B cell (primary cell): ENCODE measurements at regions not wholly inside any gene's neighbourhood (a gene's known extent, or its start where the extent isn't known, plus 50 kb on each side); places are given as distances from the start of the nearest gene placed in this dataset.

Experiments used
- ATAC-seq: fragments of 200-7000 bp; cut with Tn5 transposase; one replicate; pipeline ENCODE4 v1.10.0; 2021; ENCODE audit warnings: low read depth, mild to moderate bottlenecking, moderate number of reproducible peaks, moderate library complexity
- CTCF ChIA-PET: fragments of 350-600 bp; sonication (Branson Sonifier 250); formaldehyde crosslinking; loops from one replicate; lab custom pipeline; 2021; ENCODE audit warnings: antibody characterized with exemption, inconsistent platforms; lab: Charles Lee
- POLR2A ChIA-PET: fragments of 350-600 bp; sonication (Branson Sonifier 250); formaldehyde crosslinking; loops from one replicate; lab custom pipeline; 2021; ENCODE audit warnings: antibody characterized with exemption; lab: Charles Lee
- DNase-seq: peaks from one replicate; pipeline ENCODE4 v3.0.0; 2013
- H2AFZ ChIP-seq: 2 replicates; pipeline ENCODE4 v1.6.1; 2012; ENCODE audit warnings: mild to moderate bottlenecking, low read depth, low read length; ENCODE audit not compliant: insufficient read depth, poor library complexity, severe bottlenecking
- H3K27ac ChIP-seq, 2 donors: 1 replicate in 1 of 2; 2 replicates in 1 of 2; pipeline ENCODE4 v1.5.1; 2012 to 2013; ENCODE audit warnings: low read length in 2 of 2, mild to moderate bottlenecking in 2 of 2, moderate library complexity in 1 of 2
- H3K27me3 ChIP-seq, 4 experiments: fragments of 200-600 bp in 1 of 4; sonication (generic) in 1 of 4; replicated peaks in 1 of 4; 1 replicate in 2 of 4; 2 replicates in 2 of 4; pipeline versions ENCODE4 v1.6.1 to v1.7.0; 2013 to 2016; ENCODE audit warnings: low read length in 3 of 4, mild to moderate bottlenecking in 2 of 4, mixed read lengths in 1 of 4, moderate library complexity in 1 of 4; ENCODE audit not compliant: insufficient read depth in 4 of 4, control insufficient read depth in 3 of 4; ENCODE audit errors: control extremely low read depth in 1 of 4
- H3K36me3 ChIP-seq, 2 experiments: replicated peaks in 1 of 2; 1 replicate in 1 of 2; 2 replicates in 1 of 2; pipeline versions ENCODE4 v1.6.1 to v1.7.1; 2013; ENCODE audit warnings: low read length in 1 of 2; ENCODE audit not compliant: insufficient read depth in 2 of 2, control insufficient read depth in 1 of 2; ENCODE audit errors: control extremely low read depth in 1 of 2, extremely low read depth in 1 of 2
- H3K4me1 ChIP-seq, 2 donors: fragments of 200-600 bp in 1 of 2; sonication (generic) in 1 of 2; 1 replicate in 1 of 2; 2 replicates in 1 of 2; pipeline versions ENCODE4 v1.5.1 to v1.6.1; 2013 to 2017; ENCODE audit warnings: low read length in 2 of 2; ENCODE audit not compliant: control insufficient read depth in 2 of 2, insufficient read depth in 2 of 2
- H3K4me2 ChIP-seq: replicated peaks from 2 replicates; pipeline ENCODE3; 2012; ENCODE audit warnings: mild to moderate bottlenecking, low read depth, low read length; ENCODE audit not compliant: poor library complexity, severe bottlenecking
- H3K4me3 ChIP-seq, 5 experiments: fragments of 200-600 bp in 1 of 5; sonication (generic) in 1 of 5; 1 replicate in 3 of 5; 2 replicates in 2 of 5; pipeline versions ENCODE4 v1.5.1 to v1.7.0; 2011 to 2016; ENCODE audit warnings: low read length in 4 of 5, mild to moderate bottlenecking in 4 of 5, low read depth in 2 of 5, control low read depth in 1 of 5, moderate library complexity in 1 of 5; ENCODE audit not compliant: insufficient read depth in 1 of 5; ENCODE audit errors: control extremely low read depth in 1 of 5, extremely low read depth in 1 of 5
- H3K79me2 ChIP-seq: fragments of 200-600 bp; sonication (generic); one replicate; pipeline ENCODE4 v1.6.0; 2016; ENCODE audit warnings: low read length; ENCODE audit not compliant: control insufficient read depth, insufficient read depth
- H3K9ac ChIP-seq: fragments of 200-600 bp; sonication (generic); 2 replicates; pipeline ENCODE4 v1.6.1; 2017; ENCODE audit warnings: mild to moderate bottlenecking, low read length, moderate library complexity
- H3K9me3 ChIP-seq, 3 donors: one replicate each; pipeline versions ENCODE4 v1.6.1 to v1.7.1; 2013; ENCODE audit warnings: low read length in 2 of 3; ENCODE audit not compliant: control insufficient read depth in 2 of 3, insufficient read depth in 1 of 3; ENCODE audit errors: control extremely low read depth in 1 of 3
- H4K20me1 ChIP-seq: 2 replicates; pipeline ENCODE4 v1.6.0; 2012; ENCODE audit warnings: mild to moderate bottlenecking, low read length; ENCODE audit not compliant: insufficient read depth, control insufficient read depth, poor library complexity, severe bottlenecking
- H3K27ac Mint-ChIP-seq: one replicate; pipeline ENCODE4 v1.8.0; 2021; ENCODE audit warnings: mixed read lengths
- H3K27me3 Mint-ChIP-seq: one replicate; pipeline ENCODE4 v1.8.0; 2021; ENCODE audit warnings: mixed read lengths
- H3K4me1 Mint-ChIP-seq: one replicate; pipeline ENCODE4 v1.8.0; 2021; ENCODE audit warnings: mixed read lengths
- H3K4me3 Mint-ChIP-seq: one replicate; pipeline ENCODE4 v1.8.0; 2021; ENCODE audit warnings: mixed read lengths
- H3K9me3 Mint-ChIP-seq: one replicate; pipeline ENCODE4 v1.8.0; 2022; ENCODE audit warnings: mixed read lengths; ENCODE audit not compliant: insufficient read depth
- CTCF ChIP-seq: fragments of 200-600 bp; IDR thresholded peaks from one replicate; pipeline ENCODE4 v1.8.0; 2022; ENCODE audit warnings: antibody characterized with exemption, mild to moderate bottlenecking
- EZH2 ChIP-seq: IDR thresholded peaks from 2 replicates; pipeline ENCODE4 v1.6.1; 2012; ENCODE audit warnings: borderline replicate concordance, low read depth, mild to moderate bottlenecking, moderate library complexity, low read length; ENCODE audit not compliant: insufficient read depth, poor library complexity, severe bottlenecking
- WGBS: methylation state at CpG from one replicate; pipeline ENCODE4 v1.1.5; 2013; ENCODE audit warnings: missing lambda C conversion rate; ENCODE audit not compliant: insufficient coverage; 5-methylcytosine and 5-hydroxymethylcytosine counted together
- intact Hi-C: fragments of 100-400 bp; cut with micrococcal nuclease; formaldehyde crosslinking; loops from one replicate; pipeline ENCODE4 v1.10.0; 2022

- 75% methylated on average over 2 of the region's 2 CpGs for WGBS
- H3K27me3 Mint-ChIP-seq = no peaks in the 10 kb centered on the region
Observed at GRCh38 chr18:22668496-22668895, 250.8 kb upstream of the CTAGE1 start.

GRCh38 chr18:22670914-22671313 is 253.2 kb upstream of the CTAGE1 start:
- Histone ChIP-seq H3K27ac (no peak overlapping the region), H3K4me2 (no peak overlapping the region), H3K4me3 (no peak overlapping the region), H2AFZ (no peak overlapping the region), H3K4me1 (no peaks in the 10 kb centered on the region), H3K27me3 (no peaks in the 10 kb centered on the region), H4K20me1 (no peaks in the 10 kb centered on the region), H3K9ac (no peak overlapping the region), H3K79me2 (no peaks in the 10 kb centered on the region), H3K36me3 (no peaks in the 10 kb centered on the region), H3K9me3 (peaks cover 0 to 4% (median 0%) of the 10 kb centered on the region in 3 donors)
- no peaks in the 10 kb centered on the region for H3K4me1 Mint-ChIP-seq
- peaks cover 7% of the 10 kb centered on the region for H3K27me3 Mint-ChIP-seq
- no peak for ATAC-seq
- CTCF ChIA-PET = no interaction called here
- no peaks in the 10 kb centered on the region for H3K9me3 Mint-ChIP-seq
- TF ChIP-seq EZH2 = no peak
- TF ChIP-seq CTCF = no peak
- intact Hi-C loops = no loop called here
- H3K4me3 Mint-ChIP-seq = no peak overlapping the region
- POLR2A ChIA-PET = no interaction called here
- 71% methylated on average over 1 of the region's 1 CpG for WGBS
- H3K27ac Mint-ChIP-seq = no peak overlapping the region
- DNase-seq = no peak

More at GRCh38 chr18:22668496-22668895, 250.8 kb upstream of the CTAGE1 start:
- H3K4me1 Mint-ChIP-seq = no peaks in the 10 kb centered on the region
- no peak overlapping the region for H2AFZ ChIP-seq
- no peaks in the 10 kb centered on the region for H3K27me3 ChIP-seq
- H3K4me3 Mint-ChIP-seq = no peak overlapping the region
- no peak for TF ChIP-seq EZH2
- no peak for TF ChIP-seq CTCF
- peaks cover 6% of the 10 kb centered on the region for H3K9me3 Mint-ChIP-seq
- no peak overlapping the region for H3K4me3 ChIP-seq
- ATAC-seq (no peak), DNase-seq (no peak)
- POLR2A ChIA-PET = no interaction called here
- CTCF ChIA-PET = no interaction called here
- no peaks in the 10 kb centered on the region for H3K36me3 ChIP-seq
- no peaks in the 10 kb centered on the region for H4K20me1 ChIP-seq
- intact Hi-C loops = no loop called here
- H3K4me1 ChIP-seq = no peaks in the 10 kb centered on the region
- no peak overlapping the region for H3K9ac ChIP-seq
- H3K79me2 ChIP-seq = no peaks in the 10 kb centered on the region
- H3K27ac Mint-ChIP-seq = no peak overlapping the region
- no peak overlapping the region for H3K27ac ChIP-seq
- no peak overlapping the region for H3K4me2 ChIP-seq
- H3K9me3 ChIP-seq = peaks cover 0 to 4% (median under 1%) of the 10 kb centered on the region in 3 donors
